ENCODE measurements at regions not wholly inside any gene's neighbourhood (a gene's known extent, or its start where the extent isn't known, plus 50 kb on each side); places are given as distances from the start of the nearest gene placed in this dataset.

DNA sequence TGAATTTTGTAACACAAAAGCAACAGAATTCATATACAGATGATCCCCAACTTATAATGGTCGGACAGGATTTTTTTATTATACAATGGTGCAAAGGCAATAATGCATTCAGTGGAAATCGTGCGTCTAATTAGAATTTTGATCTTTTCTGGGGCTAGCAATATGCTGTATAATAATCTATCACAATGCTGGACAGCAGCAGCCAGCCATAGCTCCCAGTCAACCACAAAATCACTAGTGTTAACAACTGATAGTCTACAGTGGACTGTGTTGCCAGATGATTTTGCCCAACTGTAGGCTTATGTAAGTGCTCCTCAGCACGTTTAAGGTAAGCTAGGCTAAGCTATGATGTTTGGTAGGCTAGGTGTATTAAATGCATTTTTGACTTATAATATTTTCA is 399.0 kb upstream of the SLC39A10 start:
- H3K9ac ChIP-seq (ENCODE audit: low read length): no peak overlapping the region
- no peak overlapping the region for H3K4me2 ChIP-seq (ENCODE audit: low read length)
- TF ChIP-seq EZH2 (IDR thresholded peaks at IDR 0.05; ENCODE audit: low read length, unreplicated experiment) (no peak), EZH2phosphoT487 (IDR thresholded peaks at IDR 0.05; ENCODE audit: borderline replicate concordance, low read length) (no peak)
- TF ChIP-seq, protein P1, sequence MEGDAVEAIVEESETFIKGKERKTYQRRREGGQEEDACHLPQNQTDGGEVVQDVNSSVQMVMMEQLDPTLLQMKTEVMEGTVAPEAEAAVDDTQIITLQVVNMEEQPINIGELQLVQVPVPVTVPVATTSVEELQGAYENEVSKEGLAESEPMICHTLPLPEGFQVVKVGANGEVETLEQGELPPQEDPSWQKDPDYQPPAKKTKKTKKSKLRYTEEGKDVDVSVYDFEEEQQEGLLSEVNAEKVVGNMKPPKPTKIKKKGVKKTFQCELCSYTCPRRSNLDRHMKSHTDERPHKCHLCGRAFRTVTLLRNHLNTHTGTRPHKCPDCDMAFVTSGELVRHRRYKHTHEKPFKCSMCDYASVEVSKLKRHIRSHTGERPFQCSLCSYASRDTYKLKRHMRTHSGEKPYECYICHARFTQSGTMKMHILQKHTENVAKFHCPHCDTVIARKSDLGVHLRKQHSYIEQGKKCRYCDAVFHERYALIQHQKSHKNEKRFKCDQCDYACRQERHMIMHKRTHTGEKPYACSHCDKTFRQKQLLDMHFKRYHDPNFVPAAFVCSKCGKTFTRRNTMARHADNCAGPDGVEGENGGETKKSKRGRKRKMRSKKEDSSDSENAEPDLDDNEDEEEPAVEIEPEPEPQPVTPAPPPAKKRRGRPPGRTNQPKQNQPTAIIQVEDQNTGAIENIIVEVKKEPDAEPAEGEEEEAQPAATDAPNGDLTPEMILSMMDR (conservative IDR thresholded peaks at IDR 0.05; ENCODE audit: low read depth, low read length): no peak
- H3K9me3 ChIP-seq (ENCODE audit: low read length): no peaks in the 10 kb centered on the region
- H3K36me3 ChIP-seq (ENCODE audit: low read depth, low read length): no peaks in the 10 kb centered on the region
- H3K9me2 ChIP-seq (replicated peaks; ENCODE audit: low read length): no peaks in the 10 kb centered on the region
- no peaks in the 10 kb centered on the region for H4K20me1 ChIP-seq (ENCODE audit: low read length)
- H3F3A ChIP-seq (ENCODE audit: low read length, unreplicated experiment): no peaks in the 10 kb centered on the region
- no peak for DNase-seq
- ATAC-seq: no peak
- no TSS peak for BruUV-seq (replicated peaks)
- H3K79me2 ChIP-seq (ENCODE audit: low read length): no peaks in the 10 kb centered on the region
- no peaks in the 10 kb centered on the region for H3K27me3 ChIP-seq (ENCODE audit: low read length)
- H3K27ac ChIP-seq (ENCODE audit: low read length): no peak overlapping the region
- H2AFZ ChIP-seq (ENCODE audit: low read length): no peak overlapping the region
- H3K4me1 ChIP-seq (ENCODE audit: insufficient read depth, low read length): no peaks in the 10 kb centered on the region
- CTCF ChIA-PET: no interaction called here
- intact Hi-C loops (cut with micrococcal nuclease): no loop called here
- no peak overlapping the region for H3K4me3 ChIP-seq (ENCODE audit: low read length)
- POLR2A ChIA-PET (ENCODE audit: unreplicated experiment): no interaction called here

DNA sequence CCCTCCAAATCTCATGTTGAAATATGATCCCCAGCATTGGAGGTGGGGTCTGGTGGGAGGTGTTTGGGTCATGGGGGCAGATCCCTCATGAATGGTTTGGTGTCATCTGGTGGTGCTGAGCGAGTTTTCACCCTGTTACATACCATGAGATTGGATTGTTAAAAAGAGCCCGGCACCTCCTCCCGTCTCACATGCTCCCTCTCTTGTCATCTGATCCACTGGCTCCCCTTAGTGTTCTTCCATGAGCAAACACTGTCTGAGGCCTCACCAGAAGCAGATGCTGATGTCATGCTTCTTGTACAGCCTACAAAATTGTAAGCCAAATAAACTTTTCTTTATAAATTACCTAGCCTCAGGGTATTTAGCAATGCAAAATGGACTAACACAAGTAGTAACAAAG is 405.0 kb upstream of the SLC39A10 start:
- ChIA-PET CTCF (no interaction called here), POLR2A (ENCODE audit: unreplicated experiment) (no interaction called here)
- TF ChIP-seq, protein P1 (conservative IDR thresholded peaks at IDR 0.05; ENCODE audit: low read depth, low read length): 0 out of 2 replicates have a peak, but pooled peaks have one; percentile 9
- TF ChIP-seq EZH2phosphoT487 (IDR thresholded peaks at IDR 0.05; ENCODE audit: borderline replicate concordance, low read length): no peak
- no peak overlapping the region for H3K9ac ChIP-seq (ENCODE audit: low read length)
- H2AFZ ChIP-seq (ENCODE audit: low read length): no peak overlapping the region
- no peaks in the 10 kb centered on the region for H3F3A ChIP-seq (ENCODE audit: low read length, unreplicated experiment)
- no peak for DNase-seq
- H3K4me2 ChIP-seq (ENCODE audit: low read length): no peak overlapping the region
- H3K9me2 ChIP-seq (replicated peaks; ENCODE audit: low read length): no peaks in the 10 kb centered on the region
- H3K4me1 ChIP-seq (ENCODE audit: insufficient read depth, low read length): no peaks in the 10 kb centered on the region
- no peaks in the 10 kb centered on the region for H3K79me2 ChIP-seq (ENCODE audit: low read length)
- H3K4me3 ChIP-seq (ENCODE audit: low read length): no peak overlapping the region
- BruUV-seq (replicated peaks): no TSS peak
- H3K27me3 ChIP-seq (ENCODE audit: low read length): no peaks in the 10 kb centered on the region
- no peaks in the 10 kb centered on the region for H3K9me3 ChIP-seq (ENCODE audit: low read length)
- no peak overlapping the region for H3K27ac ChIP-seq (ENCODE audit: low read length)
- no peak for ATAC-seq
- intact Hi-C loops (cut with micrococcal nuclease): no loop called here
- H4K20me1 ChIP-seq (ENCODE audit: low read length): no peaks in the 10 kb centered on the region
- H3K36me3 ChIP-seq (ENCODE audit: low read depth, low read length): no peaks in the 10 kb centered on the region

DNA sequence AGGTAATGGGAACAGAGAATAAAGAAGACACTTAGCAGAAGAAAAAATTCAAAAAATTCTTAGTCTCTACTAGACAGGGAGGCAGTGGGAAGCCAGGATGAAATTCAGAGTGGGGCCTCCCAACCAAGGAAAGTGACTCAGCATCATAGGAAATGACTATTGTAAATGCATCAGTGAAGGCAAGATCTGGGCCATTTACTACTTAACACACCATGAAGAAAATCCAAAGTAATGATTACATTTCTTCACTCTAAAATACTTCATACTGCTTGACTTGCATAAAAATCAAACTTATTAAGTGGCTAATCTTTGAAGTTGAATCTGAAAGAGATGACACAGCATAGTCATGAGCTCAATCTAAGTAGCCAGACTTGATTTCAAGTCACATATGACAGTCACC is 405.8 kb upstream of the SLC39A10 start:
- POLR2A ChIA-PET (ENCODE audit: unreplicated experiment): no interaction called here
- H3K4me1 ChIP-seq (ENCODE audit: insufficient read depth, low read length): no peaks in the 10 kb centered on the region
- H3K27ac ChIP-seq (ENCODE audit: low read length): no peak overlapping the region
- H3K36me3 ChIP-seq (ENCODE audit: low read depth, low read length): no peaks in the 10 kb centered on the region
- H3K79me2 ChIP-seq (ENCODE audit: low read length): no peaks in the 10 kb centered on the region
- intact Hi-C loops (cut with micrococcal nuclease): no loop called here
- H2AFZ ChIP-seq (ENCODE audit: low read length): no peak overlapping the region
- no peaks in the 10 kb centered on the region for H3K9me3 ChIP-seq (ENCODE audit: low read length)
- TF ChIP-seq EZH2 (IDR thresholded peaks at IDR 0.05; ENCODE audit: low read length, unreplicated experiment) (no peak), EZH2phosphoT487 (IDR thresholded peaks at IDR 0.05; ENCODE audit: borderline replicate concordance, low read length) (no peak)
- TF ChIP-seq, protein P1 (conservative IDR thresholded peaks at IDR 0.05; ENCODE audit: low read depth, low read length): no peak
- no peak for DNase-seq
- no peak overlapping the region for H3K4me2 ChIP-seq (ENCODE audit: low read length)
- no peaks in the 10 kb centered on the region for H4K20me1 ChIP-seq (ENCODE audit: low read length)
- no peaks in the 10 kb centered on the region for H3K27me3 ChIP-seq (ENCODE audit: low read length)
- peak; percentile 55; the same call in 1 of the 2 replicates for ATAC-seq
- no peaks in the 10 kb centered on the region for H3F3A ChIP-seq (ENCODE audit: low read length, unreplicated experiment)
- BruUV-seq (replicated peaks): no TSS peak
- no peaks in the 10 kb centered on the region for H3K9me2 ChIP-seq (replicated peaks; ENCODE audit: low read length)
- H3K4me3 ChIP-seq (ENCODE audit: low read length): no peak overlapping the region
- CTCF ChIA-PET: no interaction called here
- H3K9ac ChIP-seq (ENCODE audit: low read length): no peak overlapping the region
